PC-3 (cell line): ENCODE measurements at regions not wholly inside any gene's neighbourhood (a gene's known extent, or its start where the extent isn't known, plus 50 kb on each side); places are given as distances from the start of the nearest gene placed in this dataset.
"Not testable (repeated sequence)": the region's sequence is repeated elsewhere in the genome, so short reads cannot be mapped to it uniquely, and the experiment has no call there.

Experiments
- ATAC-seq: fragments of 200-7000 bp; cut with Tn5 transposase; 2 replicates; pipeline ENCODE4 v1.9.1; 2020; ENCODE audit warnings: mild to moderate bottlenecking, moderate library complexity
- BruUV-seq: library from RNA; stranded (reverse); fragments of 400-500 nt; replicated peaks from 2 replicates; lab custom pipeline; 2021; lab: Mats Ljungman, UMichigan
- CTCF ChIA-PET: fragments of 300-600 bp; sonication (Branson Sonifier 250); formaldehyde crosslinking; loops from one replicate; lab custom pipeline; 2022; ENCODE audit warnings: antibody characterized with exemption; lab: Charles Lee
- POLR2A ChIA-PET: fragments of 300-600 bp; sonication (Branson Sonifier 250); formaldehyde crosslinking; loops from one replicate; lab custom pipeline; 2022; ENCODE audit warnings: antibody characterized with exemption; ENCODE audit not compliant: unreplicated experiment; lab: Charles Lee
- DNase-seq: peaks from one replicate; pipeline ENCODE4 v3.0.0-alpha.2; 2015
- H2AFZ ChIP-seq: fragments of 300-600 bp; sonication (generic); 2 replicates; pipeline ENCODE4 v1.6.0; 2016; ENCODE audit warnings: antibody characterized with exemption, low read length
- H3F3A ChIP-seq: fragments of 300-600 bp; sonication (generic); one replicate; pipeline ENCODE4 v1.6.0; 2017; ENCODE audit warnings: antibody characterized with exemption, low read length, control low read depth, mild to moderate bottlenecking; ENCODE audit not compliant: unreplicated experiment
- H3K27ac ChIP-seq: fragments of 300-600 bp; sonication (generic); 2 replicates; pipeline ENCODE4 v1.5.1; 2016; ENCODE audit warnings: mild to moderate bottlenecking, low read length
- H3K27me3 ChIP-seq: fragments of 300-600 bp; sonication (generic); 2 replicates; pipeline ENCODE4 v1.6.1; 2016; ENCODE audit warnings: low read length, mixed read lengths
- H3K36me3 ChIP-seq: fragments of 300-600 bp; sonication (generic); 2 replicates; pipeline ENCODE4 v1.6.1; 2016; ENCODE audit warnings: low read depth, mixed run types, low read length, mixed read lengths
- H3K4me1 ChIP-seq: fragments of 300-600 bp; sonication (generic); 2 replicates; pipeline ENCODE4 v1.5.1; 2016; ENCODE audit warnings: low read length; ENCODE audit not compliant: insufficient read depth
- H3K4me2 ChIP-seq: fragments of 300-600 bp; sonication (generic); 2 replicates; pipeline ENCODE4 v1.6.0; 2016; ENCODE audit warnings: low read length
- H3K4me3 ChIP-seq: fragments of 300-600 bp; sonication (generic); 2 replicates; pipeline ENCODE4 v1.5.1; 2016; ENCODE audit warnings: mild to moderate bottlenecking, low read length, mixed read lengths
- H3K79me2 ChIP-seq: fragments of 300-600 bp; sonication (generic); 2 replicates; pipeline ENCODE4 v1.6.1; 2017; ENCODE audit warnings: low read length, mixed read lengths
- H3K9ac ChIP-seq: fragments of 300-600 bp; sonication (generic); 2 replicates; pipeline ENCODE4 v1.6.0; 2016; ENCODE audit warnings: mild to moderate bottlenecking, low read length
- H3K9me2 ChIP-seq: fragments of 300-600 bp; sonication (generic); replicated peaks from 2 replicates; pipeline ENCODE4 v1.6.1; 2016; ENCODE audit warnings: mixed run types, low read length, mixed read lengths
- H3K9me3 ChIP-seq: fragments of 300-600 bp; sonication (generic); 2 replicates; pipeline ENCODE4 v1.6.1; 2016; ENCODE audit warnings: low read length, mixed read lengths
- H4K20me1 ChIP-seq: fragments of 300-600 bp; sonication (generic); 2 replicates; pipeline ENCODE4 v1.6.1; 2016; ENCODE audit warnings: low read length, mixed read lengths
- EZH2 ChIP-seq: fragments of 300-600 bp; sonication (generic); IDR thresholded peaks from one replicate; pipeline ENCODE4 v1.6.1; 2017; ENCODE audit warnings: antibody characterized with exemption, mild to moderate bottlenecking, low read length; ENCODE audit not compliant: unreplicated experiment
- EZH2phosphoT487 ChIP-seq: fragments of 300-600 bp; sonication (generic); IDR thresholded peaks from 2 replicates; pipeline ENCODE4 v1.6.1; 2018; ENCODE audit warnings: mild to moderate bottlenecking, antibody characterized with exemption, low read length, borderline replicate concordance
- intact Hi-C: fragments of 100-400 bp; cut with micrococcal nuclease; formaldehyde crosslinking; loops from 2 replicates; pipeline ENCODE4 v1.9.0; 2023
- TF ChIP-seq, protein P1 (sequence below): fragments of 300-600 bp; sonication (generic); conservative IDR thresholded peaks from 2 replicates; pipeline ENCODE4 v1.5.1; 2017; ENCODE audit warnings: antibody characterized with exemption, low read depth, mild to moderate bottlenecking, low read length

DNA sequence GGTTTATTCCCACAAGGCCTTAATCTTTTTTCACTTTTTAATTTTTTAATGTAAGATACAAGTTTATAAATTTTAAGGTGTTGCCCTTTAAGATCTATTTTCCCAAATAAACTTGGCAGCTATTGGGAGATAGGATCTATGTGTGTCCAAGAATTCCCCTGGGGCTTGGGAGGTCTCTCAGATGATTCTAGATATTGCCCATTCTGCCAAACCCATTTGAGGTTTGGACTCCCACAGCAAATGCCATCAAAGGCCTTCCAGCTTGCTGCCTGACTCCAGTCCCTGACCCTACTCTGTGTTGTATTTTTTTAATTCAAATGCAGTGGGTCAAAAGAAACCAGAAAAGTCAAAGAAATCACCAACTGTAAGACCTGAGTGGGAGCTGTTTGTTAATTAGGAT lies 120.0 kb upstream of the CHRDL1 start:
- Histone ChIP-seq H4K20me1 (no peaks in the 10 kb centered on the region), H3K4me2 (no peak overlapping the region), H3K27me3 (no peaks in the 10 kb centered on the region), H3K27ac (no peak overlapping the region), H3K79me2 (no peaks in the 10 kb centered on the region), H3K9me2 (no peaks in the 10 kb centered on the region), H3K4me3 (no peak overlapping the region), H3K4me1 (no peaks in the 10 kb centered on the region), H3K9me3 (no peaks in the 10 kb centered on the region), H3K9ac (no peak overlapping the region), H3F3A (no peaks in the 10 kb centered on the region), H3K36me3 (no peaks in the 10 kb centered on the region), H2AFZ (no peak overlapping the region)
- DNase-seq (no peak), ATAC-seq (no peak)
- intact Hi-C loops = no loop called here
- TF ChIP-seq, protein P1, sequence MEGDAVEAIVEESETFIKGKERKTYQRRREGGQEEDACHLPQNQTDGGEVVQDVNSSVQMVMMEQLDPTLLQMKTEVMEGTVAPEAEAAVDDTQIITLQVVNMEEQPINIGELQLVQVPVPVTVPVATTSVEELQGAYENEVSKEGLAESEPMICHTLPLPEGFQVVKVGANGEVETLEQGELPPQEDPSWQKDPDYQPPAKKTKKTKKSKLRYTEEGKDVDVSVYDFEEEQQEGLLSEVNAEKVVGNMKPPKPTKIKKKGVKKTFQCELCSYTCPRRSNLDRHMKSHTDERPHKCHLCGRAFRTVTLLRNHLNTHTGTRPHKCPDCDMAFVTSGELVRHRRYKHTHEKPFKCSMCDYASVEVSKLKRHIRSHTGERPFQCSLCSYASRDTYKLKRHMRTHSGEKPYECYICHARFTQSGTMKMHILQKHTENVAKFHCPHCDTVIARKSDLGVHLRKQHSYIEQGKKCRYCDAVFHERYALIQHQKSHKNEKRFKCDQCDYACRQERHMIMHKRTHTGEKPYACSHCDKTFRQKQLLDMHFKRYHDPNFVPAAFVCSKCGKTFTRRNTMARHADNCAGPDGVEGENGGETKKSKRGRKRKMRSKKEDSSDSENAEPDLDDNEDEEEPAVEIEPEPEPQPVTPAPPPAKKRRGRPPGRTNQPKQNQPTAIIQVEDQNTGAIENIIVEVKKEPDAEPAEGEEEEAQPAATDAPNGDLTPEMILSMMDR = no peak
- TF ChIP-seq EZH2phosphoT487 = no peak
- no peak for TF ChIP-seq EZH2
- no TSS peak for BruUV-seq
- CTCF ChIA-PET = no interaction called here
- POLR2A ChIA-PET = no interaction called here

DNA sequence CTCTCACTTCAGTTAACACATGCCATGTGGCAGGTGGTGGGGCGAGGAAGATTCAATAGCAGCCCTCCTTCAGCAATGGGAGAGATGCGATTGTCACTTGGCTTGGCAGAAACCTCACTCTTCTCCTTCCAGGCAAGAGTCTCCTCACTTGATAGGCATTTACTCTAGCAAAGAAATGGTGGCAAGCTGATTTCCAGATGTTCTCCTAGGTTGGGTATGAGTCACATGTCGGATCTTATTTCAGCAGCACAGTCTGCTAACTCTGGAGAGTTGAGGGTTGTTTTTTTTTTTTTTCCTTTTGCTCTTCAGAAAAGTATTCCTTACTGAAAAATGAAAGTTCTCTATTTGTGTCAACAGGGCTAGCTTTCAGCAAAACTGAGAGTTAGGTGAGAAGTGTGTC lies 119.5 kb upstream of the CHRDL1 start:
- no peak for ATAC-seq
- no peak for DNase-seq
- no peaks in the 10 kb centered on the region for H3K36me3 ChIP-seq
- H3K9me3 ChIP-seq = no peaks in the 10 kb centered on the region
- no peak overlapping the region for H3K27ac ChIP-seq
- H4K20me1 ChIP-seq = no peaks in the 10 kb centered on the region
- H3K4me2 ChIP-seq = no peak overlapping the region
- no peak overlapping the region for H3K9ac ChIP-seq
- H3F3A ChIP-seq = no peaks in the 10 kb centered on the region
- POLR2A ChIA-PET = no interaction called here
- H2AFZ ChIP-seq = no peak overlapping the region
- no peaks in the 10 kb centered on the region for H3K27me3 ChIP-seq
- H3K4me1 ChIP-seq = no peaks in the 10 kb centered on the region
- H3K79me2 ChIP-seq = no peaks in the 10 kb centered on the region
- TF ChIP-seq EZH2 = no peak
- TF ChIP-seq, protein P1 = no peak
- TF ChIP-seq EZH2phosphoT487 = no peak
- no peaks in the 10 kb centered on the region for H3K9me2 ChIP-seq
- intact Hi-C loops = no loop called here
- H3K4me3 ChIP-seq = no peak overlapping the region
- BruUV-seq = no TSS peak
- CTCF ChIA-PET = no interaction called here

DNA sequence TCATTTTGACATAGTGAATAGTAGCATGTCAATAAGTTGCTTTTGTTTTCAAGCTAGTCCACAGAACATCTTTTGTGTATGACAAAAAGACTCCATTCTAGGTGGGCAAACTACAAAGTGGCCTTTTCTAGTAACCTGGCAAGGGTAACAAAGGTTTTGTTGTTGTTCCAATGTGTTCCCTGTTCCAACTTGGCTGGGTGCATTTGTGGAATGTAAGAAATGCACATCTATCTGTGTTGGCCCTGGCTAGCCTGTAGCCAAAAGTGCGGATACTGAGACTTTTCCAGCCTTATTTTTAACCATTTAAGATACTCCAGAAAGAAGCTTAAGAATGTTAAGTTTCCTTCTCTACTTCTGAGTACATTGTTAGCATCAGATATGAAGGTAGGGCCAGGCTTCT lies 118.7 kb upstream of the CHRDL1 start:
- ChIA-PET CTCF (no interaction called here), POLR2A (interaction anchor here (0.7 kb wide), 1 partner anchor 72 kb away, joined by 4 read pairs; no protein-coding TSS in a partner anchor)
- no peaks in the 10 kb centered on the region for H3K9me2 ChIP-seq
- no peak overlapping the region for H3K9ac ChIP-seq
- no peak overlapping the region for H3K4me2 ChIP-seq
- no peak for DNase-seq
- no peaks in the 10 kb centered on the region for H3K27me3 ChIP-seq
- H3K27ac ChIP-seq = no peak overlapping the region
- no TSS peak for BruUV-seq
- no peaks in the 10 kb centered on the region for H3K4me1 ChIP-seq
- ATAC-seq = no peak
- no peaks in the 10 kb centered on the region for H4K20me1 ChIP-seq
- TF ChIP-seq EZH2phosphoT487 = no peak
- TF ChIP-seq, protein P1 = no peak
- TF ChIP-seq EZH2 = no peak
- no peaks in the 10 kb centered on the region for H3K79me2 ChIP-seq
- no peak overlapping the region for H2AFZ ChIP-seq
- no peaks in the 10 kb centered on the region for H3K9me3 ChIP-seq
- intact Hi-C loops = no loop called here
- H3K36me3 ChIP-seq = no peaks in the 10 kb centered on the region
- H3K4me3 ChIP-seq = no peak overlapping the region
- H3F3A ChIP-seq = no peaks in the 10 kb centered on the region

DNA sequence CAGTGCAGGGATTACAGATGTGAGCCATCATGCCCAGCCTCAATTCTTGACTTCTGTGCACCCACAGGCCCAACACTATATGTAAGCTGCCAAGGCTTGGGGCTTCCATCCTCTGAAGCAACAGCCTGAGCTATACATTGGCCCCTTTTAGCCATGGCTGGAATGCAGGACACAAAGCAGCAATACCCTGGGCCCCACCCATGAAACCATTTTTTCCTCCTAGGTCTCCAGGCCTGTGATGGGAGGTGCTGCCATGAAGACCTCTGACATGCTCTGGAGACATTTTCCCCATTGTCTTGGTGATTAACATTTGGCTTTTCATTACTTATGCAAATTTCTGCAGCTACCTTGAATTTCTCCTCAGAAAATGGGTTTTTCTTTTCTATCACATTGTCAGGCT lies 109.1 kb upstream of the CHRDL1 start:
- H3K4me2 ChIP-seq, H4K20me1 ChIP-seq, H3K79me2 ChIP-seq, BruUV-seq, intact Hi-C loops, H3K4me3 ChIP-seq, H3K9me3 ChIP-seq, ATAC-seq, CTCF ChIA-PET, H3K27ac ChIP-seq, H3K27me3 ChIP-seq, POLR2A ChIA-PET, H3K9ac ChIP-seq, H3F3A ChIP-seq, H3K9me2 ChIP-seq, H2AFZ ChIP-seq, H3K4me1 ChIP-seq, DNase-seq, H3K36me3 ChIP-seq: not testable (repeated sequence)
